Thyroid gland (tissue), 4 donors: ENCODE measurements at regions not wholly inside any gene's neighbourhood (a gene's known extent, or its start where the extent isn't known, plus 50 kb on each side); places are given as distances from the start of the nearest gene placed in this dataset.

Experiments
- POLR2A ChIP-seq, 2 donors: fragments of 450-650 bp; IDR thresholded peaks; one replicate each; pipeline ENCODE4 v1.6.1; 2017; ENCODE audit warnings: antibody characterized with exemption in 2 of 2, mild to moderate bottlenecking in 2 of 2, moderate library complexity in 1 of 2
- TF ChIP-seq, protein P1 (sequence below), 6 experiments: fragments of 200-600 bp in 3 of 6; fragments of 450-650 bp in 3 of 6; sonication (generic) in 3 of 6; IDR thresholded peaks; one replicate each; pipeline ENCODE4 v1.5.1; 2016 to 2019; ENCODE audit warnings: antibody characterized with exemption in 6 of 6, mild to moderate bottlenecking in 2 of 6, inconsistent platforms in 1 of 6, moderate library complexity in 1 of 6

DNA sequence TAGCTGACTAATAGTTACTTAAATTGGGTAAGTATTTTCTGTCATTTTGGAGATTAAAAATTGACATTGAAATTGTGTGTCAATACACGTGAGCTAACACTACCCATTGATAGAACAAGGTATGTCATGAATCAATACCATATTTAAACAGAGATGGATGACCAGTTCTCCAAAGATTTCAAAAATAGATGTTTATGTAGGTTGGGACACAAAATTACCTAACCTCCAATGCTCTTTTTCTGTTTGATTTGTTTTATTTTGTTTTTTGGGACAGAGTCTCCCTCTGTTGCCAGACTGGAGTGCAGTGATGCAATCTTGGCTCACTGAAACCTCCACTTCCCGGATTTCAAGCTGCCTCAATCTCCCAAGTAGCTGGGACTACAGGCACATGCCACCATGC is 1491.7 kb downstream of the GRIK2 start:
- TF ChIP-seq, protein P1, sequence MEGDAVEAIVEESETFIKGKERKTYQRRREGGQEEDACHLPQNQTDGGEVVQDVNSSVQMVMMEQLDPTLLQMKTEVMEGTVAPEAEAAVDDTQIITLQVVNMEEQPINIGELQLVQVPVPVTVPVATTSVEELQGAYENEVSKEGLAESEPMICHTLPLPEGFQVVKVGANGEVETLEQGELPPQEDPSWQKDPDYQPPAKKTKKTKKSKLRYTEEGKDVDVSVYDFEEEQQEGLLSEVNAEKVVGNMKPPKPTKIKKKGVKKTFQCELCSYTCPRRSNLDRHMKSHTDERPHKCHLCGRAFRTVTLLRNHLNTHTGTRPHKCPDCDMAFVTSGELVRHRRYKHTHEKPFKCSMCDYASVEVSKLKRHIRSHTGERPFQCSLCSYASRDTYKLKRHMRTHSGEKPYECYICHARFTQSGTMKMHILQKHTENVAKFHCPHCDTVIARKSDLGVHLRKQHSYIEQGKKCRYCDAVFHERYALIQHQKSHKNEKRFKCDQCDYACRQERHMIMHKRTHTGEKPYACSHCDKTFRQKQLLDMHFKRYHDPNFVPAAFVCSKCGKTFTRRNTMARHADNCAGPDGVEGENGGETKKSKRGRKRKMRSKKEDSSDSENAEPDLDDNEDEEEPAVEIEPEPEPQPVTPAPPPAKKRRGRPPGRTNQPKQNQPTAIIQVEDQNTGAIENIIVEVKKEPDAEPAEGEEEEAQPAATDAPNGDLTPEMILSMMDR (IDR thresholded peaks at IDR 0.05), result no peak
- no peak for TF ChIP-seq POLR2A (IDR thresholded peaks at IDR 0.05)
